Stimulated activated CD8-positive, alpha-beta memory T cell treated with anti-CD3 and anti-CD28 coated beads, Interleukin-7, amount 100 ng/mL, for 4 hours (primary cell): ENCODE measurements at regions not wholly inside any gene's neighbourhood (a gene's known extent, or its start where the extent isn't known, plus 50 kb on each side); places are given as distances from the start of the nearest gene placed in this dataset.

Source experiments
- DNase-seq, 2 donors: peaks; one replicate each; pipeline ENCODE4 v3.0.0-alpha.2; 2020; ENCODE audit warnings: low read depth in 2 of 2

DNA sequence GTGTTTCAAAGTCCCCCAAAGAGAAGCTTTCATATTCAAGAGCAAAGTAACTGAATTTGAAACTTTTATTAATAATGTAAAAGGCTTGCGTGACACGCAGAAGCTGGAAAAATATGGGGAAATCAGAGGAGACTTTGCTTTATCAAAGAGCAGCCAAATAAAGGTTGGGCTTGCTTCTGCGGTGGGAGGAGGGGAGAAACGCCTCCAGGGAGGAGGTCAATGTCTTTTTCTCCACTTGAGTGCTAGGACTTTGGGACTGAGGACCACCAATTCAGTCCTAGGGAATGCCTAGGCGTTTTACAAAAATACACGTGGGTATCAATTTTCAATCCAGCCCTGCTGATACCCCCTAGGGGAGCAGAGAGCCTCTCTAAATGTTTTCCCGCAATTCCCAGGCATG is 60.9 kb upstream of the FZD10 start:
- DNase-seq, result no peak

DNA sequence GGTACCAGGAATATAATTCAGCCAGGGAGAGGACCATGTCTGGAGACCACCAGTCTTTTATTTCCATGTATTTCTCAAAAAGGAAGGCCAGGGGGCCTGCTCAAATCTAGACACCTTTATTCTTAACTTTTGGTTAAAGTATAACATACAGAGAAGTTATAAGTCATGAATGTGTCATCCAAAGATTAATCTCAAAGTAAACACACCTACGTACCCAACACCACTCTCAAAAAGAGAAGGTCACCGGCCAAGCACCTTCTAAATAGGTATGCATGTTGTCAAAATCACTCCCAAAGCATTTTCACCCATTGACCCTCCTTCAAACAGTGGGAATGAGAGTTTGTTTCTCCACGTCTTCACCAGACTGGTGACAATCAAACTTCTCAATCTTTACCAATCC is 60.0 kb upstream of the FZD10 start:
- no peak for DNase-seq

DNA sequence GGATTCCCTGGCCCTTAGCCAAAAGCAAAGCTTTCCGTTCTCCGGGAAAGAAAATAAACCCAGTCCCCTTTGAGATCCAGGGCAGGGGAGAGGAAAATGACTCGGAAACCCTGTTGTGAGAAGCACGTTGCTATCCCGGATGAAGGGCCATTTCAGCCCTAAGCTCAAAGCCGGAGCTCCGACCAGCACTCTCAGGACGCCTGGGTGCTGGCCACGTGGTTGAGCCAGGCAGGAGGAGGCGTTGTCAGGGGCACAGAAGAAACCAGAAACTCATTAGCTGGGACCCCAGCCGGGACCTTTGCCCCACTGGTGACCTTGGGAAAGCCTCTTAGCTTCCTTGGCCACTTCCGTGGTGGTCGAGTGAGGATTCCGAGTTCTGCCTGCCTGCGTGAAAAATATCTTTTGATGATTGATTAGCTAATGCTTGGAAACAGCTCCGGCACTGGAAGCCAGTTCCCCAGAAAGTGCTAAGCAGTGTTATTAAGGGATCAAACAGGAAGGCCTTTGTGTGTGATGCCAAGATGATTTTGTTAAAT is 57.6 kb upstream of the FZD10 start:
- DNase-seq, result no peak

DNA sequence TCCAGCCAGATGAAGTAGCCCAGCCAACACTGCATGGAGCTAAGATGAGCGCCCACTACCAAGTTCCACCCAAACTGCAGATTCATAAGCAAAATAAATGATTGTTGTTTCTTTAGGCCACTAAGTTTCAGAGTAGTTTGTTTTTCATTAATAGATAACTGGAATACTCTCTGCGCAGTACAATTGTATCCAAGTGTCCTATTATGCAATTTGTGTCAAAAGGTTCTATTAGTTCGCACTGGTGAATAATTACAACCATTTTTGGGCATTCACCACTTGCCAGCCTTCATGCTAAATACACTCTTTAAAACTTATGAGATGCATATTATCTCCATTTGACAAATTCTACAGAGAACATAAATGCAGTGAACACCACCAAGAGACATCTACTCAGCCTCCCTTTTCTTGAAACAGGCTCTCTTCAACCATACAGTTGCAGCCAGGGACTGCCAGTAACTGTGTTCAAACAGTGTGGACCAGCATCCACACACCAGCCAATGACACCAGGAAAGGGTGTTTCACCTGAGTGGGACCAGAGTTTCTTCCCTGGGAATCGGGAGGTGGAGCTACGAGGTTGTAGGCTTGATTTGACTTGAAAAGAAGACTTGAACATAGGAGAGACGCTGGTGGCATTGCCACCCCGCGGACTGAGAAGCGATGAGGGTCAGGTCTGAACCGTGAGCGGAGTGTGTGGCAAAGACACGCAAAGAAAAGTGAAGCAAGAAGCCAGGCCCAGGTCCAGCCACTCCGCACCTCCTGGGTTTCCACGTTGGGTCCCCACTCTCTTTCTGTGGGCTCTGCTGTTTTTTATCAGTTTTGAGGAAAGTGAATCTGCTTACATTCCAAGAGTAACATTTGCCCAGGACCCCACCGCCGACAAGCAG is 53.0 kb upstream of the FZD10 start:
- no peak for DNase-seq

DNA sequence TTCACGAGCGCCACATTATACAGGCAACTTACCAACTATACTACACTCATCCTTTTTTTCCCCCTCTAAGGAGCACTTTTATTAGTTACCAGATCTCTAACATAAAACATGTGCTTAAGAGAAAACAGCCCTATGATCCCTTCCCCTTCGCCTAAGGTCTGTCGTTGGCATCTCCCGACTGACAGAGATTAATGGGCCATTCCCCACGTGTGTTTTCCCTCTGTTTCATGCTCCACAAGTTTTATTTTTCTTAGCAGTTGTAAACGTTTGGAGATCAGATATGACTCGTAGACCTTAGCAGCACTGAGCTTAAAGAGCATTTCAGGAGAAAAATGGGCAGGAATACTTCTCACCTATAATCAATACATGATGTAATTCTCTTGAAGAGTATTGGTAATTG is 51.4 kb upstream of the FZD10 start:
- no peak for DNase-seq

DNA sequence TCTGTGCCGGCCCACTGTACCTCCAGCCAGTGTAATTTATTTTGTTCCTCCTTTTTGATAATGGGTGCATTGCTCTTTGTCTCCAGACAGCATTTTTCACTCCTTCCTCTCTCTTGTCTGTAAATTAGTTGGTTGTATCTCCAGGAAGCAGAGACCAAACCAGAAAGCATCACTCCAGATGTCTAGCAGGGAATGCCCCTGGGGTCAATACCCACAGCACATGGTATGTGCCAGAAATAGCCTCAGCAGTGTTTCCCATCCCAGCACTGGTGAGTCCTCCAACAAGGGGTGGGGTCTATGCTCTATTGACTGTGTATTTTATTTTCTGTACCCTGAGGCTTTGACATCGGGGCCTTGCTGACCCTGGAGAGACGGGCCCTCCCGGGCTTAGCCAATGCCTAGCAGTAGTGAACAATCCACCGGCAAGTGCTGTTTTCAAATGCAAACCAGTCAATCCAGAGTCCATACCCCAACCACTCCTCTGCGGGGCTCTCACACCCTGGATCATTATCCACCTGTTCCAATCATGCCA is 50.2 kb upstream of the FZD10 start:
- DNase-seq, result no peak
